B cell (primary cell): ENCODE measurements at regions not wholly inside any gene's neighbourhood (a gene's known extent, or its start where the extent isn't known, plus 50 kb on each side); places are given as distances from the start of the nearest gene placed in this dataset.

Experiments
- ATAC-seq: fragments of 200-7000 bp; cut with Tn5 transposase; one replicate; pipeline ENCODE4 v1.10.0; 2021; ENCODE audit warnings: low read depth, mild to moderate bottlenecking, moderate number of reproducible peaks, moderate library complexity
- CTCF ChIA-PET: fragments of 350-600 bp; sonication (Branson Sonifier 250); formaldehyde crosslinking; loops from one replicate; lab custom pipeline; 2021; ENCODE audit warnings: antibody characterized with exemption, inconsistent platforms; lab: Charles Lee
- POLR2A ChIA-PET: fragments of 350-600 bp; sonication (Branson Sonifier 250); formaldehyde crosslinking; loops from one replicate; lab custom pipeline; 2021; ENCODE audit warnings: antibody characterized with exemption; lab: Charles Lee
- DNase-seq: peaks from one replicate; pipeline ENCODE4 v3.0.0; 2013
- H2AFZ ChIP-seq: 2 replicates; pipeline ENCODE4 v1.6.1; 2012; ENCODE audit warnings: mild to moderate bottlenecking, low read depth, low read length; ENCODE audit not compliant: insufficient read depth, poor library complexity, severe bottlenecking
- H3K27ac ChIP-seq, 2 donors: 1 replicate in 1 of 2; 2 replicates in 1 of 2; pipeline ENCODE4 v1.5.1; 2012 to 2013; ENCODE audit warnings: low read length in 2 of 2, mild to moderate bottlenecking in 2 of 2, moderate library complexity in 1 of 2
- H3K27me3 ChIP-seq, 4 experiments: fragments of 200-600 bp in 1 of 4; sonication (generic) in 1 of 4; replicated peaks in 1 of 4; 1 replicate in 2 of 4; 2 replicates in 2 of 4; pipeline versions ENCODE4 v1.6.1 to v1.7.0; 2013 to 2016; ENCODE audit warnings: low read length in 3 of 4, mild to moderate bottlenecking in 2 of 4, mixed read lengths in 1 of 4, moderate library complexity in 1 of 4; ENCODE audit not compliant: insufficient read depth in 4 of 4, control insufficient read depth in 3 of 4; ENCODE audit errors: control extremely low read depth in 1 of 4
- H3K36me3 ChIP-seq, 2 experiments: replicated peaks in 1 of 2; 1 replicate in 1 of 2; 2 replicates in 1 of 2; pipeline versions ENCODE4 v1.6.1 to v1.7.1; 2013; ENCODE audit warnings: low read length in 1 of 2; ENCODE audit not compliant: insufficient read depth in 2 of 2, control insufficient read depth in 1 of 2; ENCODE audit errors: control extremely low read depth in 1 of 2, extremely low read depth in 1 of 2
- H3K4me1 ChIP-seq, 2 donors: fragments of 200-600 bp in 1 of 2; sonication (generic) in 1 of 2; 1 replicate in 1 of 2; 2 replicates in 1 of 2; pipeline versions ENCODE4 v1.5.1 to v1.6.1; 2013 to 2017; ENCODE audit warnings: low read length in 2 of 2; ENCODE audit not compliant: control insufficient read depth in 2 of 2, insufficient read depth in 2 of 2
- H3K4me2 ChIP-seq: replicated peaks from 2 replicates; pipeline ENCODE3; 2012; ENCODE audit warnings: mild to moderate bottlenecking, low read depth, low read length; ENCODE audit not compliant: poor library complexity, severe bottlenecking
- H3K4me3 ChIP-seq, 5 experiments: fragments of 200-600 bp in 1 of 5; sonication (generic) in 1 of 5; 1 replicate in 3 of 5; 2 replicates in 2 of 5; pipeline versions ENCODE4 v1.5.1 to v1.7.0; 2011 to 2016; ENCODE audit warnings: low read length in 4 of 5, mild to moderate bottlenecking in 4 of 5, low read depth in 2 of 5, control low read depth in 1 of 5, moderate library complexity in 1 of 5; ENCODE audit not compliant: insufficient read depth in 1 of 5; ENCODE audit errors: control extremely low read depth in 1 of 5, extremely low read depth in 1 of 5
- H3K79me2 ChIP-seq: fragments of 200-600 bp; sonication (generic); one replicate; pipeline ENCODE4 v1.6.0; 2016; ENCODE audit warnings: low read length; ENCODE audit not compliant: control insufficient read depth, insufficient read depth
- H3K9ac ChIP-seq: fragments of 200-600 bp; sonication (generic); 2 replicates; pipeline ENCODE4 v1.6.1; 2017; ENCODE audit warnings: mild to moderate bottlenecking, low read length, moderate library complexity
- H3K9me3 ChIP-seq, 3 donors: one replicate each; pipeline versions ENCODE4 v1.6.1 to v1.7.1; 2013; ENCODE audit warnings: low read length in 2 of 3; ENCODE audit not compliant: control insufficient read depth in 2 of 3, insufficient read depth in 1 of 3; ENCODE audit errors: control extremely low read depth in 1 of 3
- H4K20me1 ChIP-seq: 2 replicates; pipeline ENCODE4 v1.6.0; 2012; ENCODE audit warnings: mild to moderate bottlenecking, low read length; ENCODE audit not compliant: insufficient read depth, control insufficient read depth, poor library complexity, severe bottlenecking
- H3K27ac Mint-ChIP-seq: one replicate; pipeline ENCODE4 v1.8.0; 2021; ENCODE audit warnings: mixed read lengths
- H3K27me3 Mint-ChIP-seq: one replicate; pipeline ENCODE4 v1.8.0; 2021; ENCODE audit warnings: mixed read lengths
- H3K4me1 Mint-ChIP-seq: one replicate; pipeline ENCODE4 v1.8.0; 2021; ENCODE audit warnings: mixed read lengths
- H3K4me3 Mint-ChIP-seq: one replicate; pipeline ENCODE4 v1.8.0; 2021; ENCODE audit warnings: mixed read lengths
- H3K9me3 Mint-ChIP-seq: one replicate; pipeline ENCODE4 v1.8.0; 2022; ENCODE audit warnings: mixed read lengths; ENCODE audit not compliant: insufficient read depth
- EZH2 ChIP-seq: IDR thresholded peaks from 2 replicates; pipeline ENCODE4 v1.6.1; 2012; ENCODE audit warnings: borderline replicate concordance, low read depth, mild to moderate bottlenecking, moderate library complexity, low read length; ENCODE audit not compliant: insufficient read depth, poor library complexity, severe bottlenecking
- WGBS: methylation state at CpG from one replicate; pipeline ENCODE4 v1.1.5; 2013; ENCODE audit warnings: missing lambda C conversion rate; ENCODE audit not compliant: insufficient coverage; 5-methylcytosine and 5-hydroxymethylcytosine counted together
- intact Hi-C: fragments of 100-400 bp; cut with micrococcal nuclease; formaldehyde crosslinking; loops from one replicate; pipeline ENCODE4 v1.10.0; 2022
- TF ChIP-seq, protein P1 (sequence below): fragments of 200-600 bp; IDR thresholded peaks from one replicate; pipeline ENCODE4 v1.8.0; 2022; ENCODE audit warnings: antibody characterized with exemption, mild to moderate bottlenecking

DNA sequence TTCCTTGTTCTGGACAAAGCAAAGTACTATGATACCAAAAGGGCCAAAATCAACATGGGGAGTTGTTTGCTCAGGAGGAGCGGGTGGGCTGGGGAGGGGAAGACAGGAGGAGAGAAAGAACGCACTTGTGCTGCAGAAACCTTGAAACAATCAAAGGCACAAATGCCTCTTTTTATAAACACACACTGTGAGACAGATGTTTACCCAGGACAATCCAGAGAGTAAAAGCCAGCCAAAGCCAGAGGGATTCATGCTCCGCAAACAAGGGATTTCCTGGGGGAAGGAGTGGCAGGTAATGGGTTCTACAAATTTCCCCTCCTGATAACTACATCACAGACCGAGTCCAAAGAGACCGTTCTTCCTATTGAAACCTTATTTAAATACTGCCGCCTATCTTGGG is 323.5 kb upstream of the SKOR2 start:
- no peak overlapping the region for H3K4me3 ChIP-seq
- no peaks in the 10 kb centered on the region for H3K9me3 ChIP-seq
- H3K27me3 ChIP-seq: peaks cover 0 to 5% (median 0%) of the 10 kb centered on the region in 4 experiments
- no peak overlapping the region for H3K27ac ChIP-seq
- intact Hi-C loops: no loop called here
- no peak overlapping the region for H2AFZ ChIP-seq
- no peak overlapping the region for H3K9ac ChIP-seq
- no peak for ATAC-seq
- ChIA-PET POLR2A (no interaction called here), CTCF (no interaction called here)
- no peaks in the 10 kb centered on the region for H3K9me3 Mint-ChIP-seq
- no peak overlapping the region for H3K4me3 Mint-ChIP-seq
- H3K4me2 ChIP-seq: no peak overlapping the region
- 48% methylated on average over 2 of the region's 6 CpGs for WGBS
- TF ChIP-seq, protein P1, sequence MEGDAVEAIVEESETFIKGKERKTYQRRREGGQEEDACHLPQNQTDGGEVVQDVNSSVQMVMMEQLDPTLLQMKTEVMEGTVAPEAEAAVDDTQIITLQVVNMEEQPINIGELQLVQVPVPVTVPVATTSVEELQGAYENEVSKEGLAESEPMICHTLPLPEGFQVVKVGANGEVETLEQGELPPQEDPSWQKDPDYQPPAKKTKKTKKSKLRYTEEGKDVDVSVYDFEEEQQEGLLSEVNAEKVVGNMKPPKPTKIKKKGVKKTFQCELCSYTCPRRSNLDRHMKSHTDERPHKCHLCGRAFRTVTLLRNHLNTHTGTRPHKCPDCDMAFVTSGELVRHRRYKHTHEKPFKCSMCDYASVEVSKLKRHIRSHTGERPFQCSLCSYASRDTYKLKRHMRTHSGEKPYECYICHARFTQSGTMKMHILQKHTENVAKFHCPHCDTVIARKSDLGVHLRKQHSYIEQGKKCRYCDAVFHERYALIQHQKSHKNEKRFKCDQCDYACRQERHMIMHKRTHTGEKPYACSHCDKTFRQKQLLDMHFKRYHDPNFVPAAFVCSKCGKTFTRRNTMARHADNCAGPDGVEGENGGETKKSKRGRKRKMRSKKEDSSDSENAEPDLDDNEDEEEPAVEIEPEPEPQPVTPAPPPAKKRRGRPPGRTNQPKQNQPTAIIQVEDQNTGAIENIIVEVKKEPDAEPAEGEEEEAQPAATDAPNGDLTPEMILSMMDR: no peak
- TF ChIP-seq EZH2: no peak
- H3K4me1 Mint-ChIP-seq: no peaks in the 10 kb centered on the region
- H4K20me1 ChIP-seq: no peaks in the 10 kb centered on the region
- DNase-seq: no peak
- no peaks in the 10 kb centered on the region for H3K4me1 ChIP-seq
- no peaks in the 10 kb centered on the region for H3K36me3 ChIP-seq
- H3K27ac Mint-ChIP-seq: no peak overlapping the region
- H3K27me3 Mint-ChIP-seq: peaks cover 18% of the 10 kb centered on the region
- H3K79me2 ChIP-seq: no peaks in the 10 kb centered on the region

DNA sequence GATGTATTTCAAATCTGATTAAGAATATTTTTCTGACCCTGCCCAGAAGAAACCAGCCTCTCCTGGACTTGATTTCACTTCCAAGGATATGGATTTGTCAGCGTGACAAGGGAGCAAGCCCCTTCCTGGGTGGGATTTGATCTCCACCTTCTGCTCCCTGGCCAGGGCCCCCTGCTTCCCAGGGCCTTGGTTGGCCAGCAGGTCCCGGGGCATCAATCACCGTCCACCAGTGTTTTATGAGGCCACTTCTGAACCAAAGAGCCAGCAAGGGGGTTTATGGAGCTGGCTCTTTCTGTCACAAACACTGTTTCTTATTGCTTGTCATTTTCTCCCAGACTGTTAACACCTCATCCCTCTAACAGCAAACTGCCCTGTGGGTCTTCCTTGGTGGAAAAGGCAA is 320.5 kb upstream of the SKOR2 start:
- no peaks in the 10 kb centered on the region for H3K9me3 ChIP-seq
- ATAC-seq (no peak), DNase-seq (no peak)
- intact Hi-C loops: no loop called here
- POLR2A ChIA-PET: no interaction called here
- Mint-ChIP-seq H3K27ac (no peak overlapping the region), H3K4me1 (no peaks in the 10 kb centered on the region), H3K27me3 (peaks cover 23% of the 10 kb centered on the region), H3K9me3 (no peaks in the 10 kb centered on the region), H3K4me3 (no peak overlapping the region)
- H2AFZ ChIP-seq: no peak overlapping the region
- CTCF ChIA-PET: no interaction called here
- H3K27ac ChIP-seq: no peak overlapping the region
- no peaks in the 10 kb centered on the region for H4K20me1 ChIP-seq
- no peak overlapping the region for H3K4me3 ChIP-seq
- 61% methylated on average over 3 of the region's 3 CpGs for WGBS
- H3K27me3 ChIP-seq: peaks cover 0 to 5% (median 0%) of the 10 kb centered on the region in 4 experiments
- TF ChIP-seq, protein P1: no peak
- TF ChIP-seq EZH2: no peak
- no peaks in the 10 kb centered on the region for H3K79me2 ChIP-seq
- H3K4me1 ChIP-seq: no peaks in the 10 kb centered on the region
- H3K9ac ChIP-seq: no peak overlapping the region
- H3K36me3 ChIP-seq: no peaks in the 10 kb centered on the region
- H3K4me2 ChIP-seq: no peak overlapping the region
